Caco-2 (cell line): ENCODE measurements at regions not wholly inside any gene's neighbourhood (a gene's known extent, or its start where the extent isn't known, plus 50 kb on each side); places are given as distances from the start of the nearest gene placed in this dataset.
"Not testable (repeated sequence)": the region's sequence is repeated elsewhere in the genome, so short reads cannot be mapped to it uniquely, and the experiment has no call there.

ENCODE experiments used
- BruUV-seq: library from RNA; stranded (reverse); fragments of 400-500 nt; replicated peaks from 2 replicates; lab custom pipeline; 2021; lab: Mats Ljungman, UMichigan
- CTCF ChIA-PET: fragments of 300-600 bp; sonication (Branson Sonifier 250); formaldehyde crosslinking; loops from one replicate; lab custom pipeline; 2022; ENCODE audit warnings: antibody characterized with exemption; lab: Charles Lee
- POLR2A ChIA-PET: fragments of 300-600 bp; sonication (Branson Sonifier 250); formaldehyde crosslinking; loops from one replicate; lab custom pipeline; 2022; ENCODE audit warnings: antibody characterized with exemption; lab: Charles Lee
- DNase-seq, 2 experiments: peaks; one replicate each; pipeline versions ENCODE4 v3.0.0 to v3.0.0-alpha.2; 2020 to 2022
- H3K27me3 ChIP-seq: replicated peaks from 2 replicates; pipeline ENCODE4 v1.6.0; 2011; ENCODE audit warnings: low read length; ENCODE audit not compliant: control insufficient read depth, insufficient read depth
- H3K36me3 ChIP-seq: 2 replicates; pipeline ENCODE4 v1.5.1; 2011; ENCODE audit warnings: low read length; ENCODE audit not compliant: control insufficient read depth, insufficient read depth
- H3K4me1 ChIP-seq: fragments of 250-450 bp; sonication (Bioruptor Pico); 2 replicates; pipeline ENCODE4 v1.5.1; 2020; ENCODE audit warnings: mild to moderate bottlenecking
- H3K4me3 ChIP-seq: 2 replicates; pipeline ENCODE4 v1.5.1; 2011; ENCODE audit warnings: low read depth, mild to moderate bottlenecking, control low read depth, low read length
- H3K9me3 ChIP-seq: fragments of 250-450 bp; sonication (Bioruptor Pico); 2 replicates; pipeline ENCODE4 v1.5.1; 2020; ENCODE audit warnings: mild to moderate bottlenecking, moderate library complexity
- H3K27ac Mint-ChIP-seq: one replicate; pipeline ENCODE4 v1.8.0; 2022; ENCODE audit warnings: mixed read lengths; ENCODE audit not compliant: unreplicated experiment
- H3K27me3 Mint-ChIP-seq: one replicate; pipeline ENCODE4 v1.8.0; 2022; ENCODE audit warnings: mixed read lengths; ENCODE audit not compliant: insufficient read depth, unreplicated experiment
- H3K36me3 Mint-ChIP-seq: one replicate; pipeline ENCODE4 v1.8.0; 2022; ENCODE audit warnings: mild to moderate bottlenecking, mixed read lengths; ENCODE audit not compliant: insufficient read depth, unreplicated experiment
- H3K4me1 Mint-ChIP-seq: one replicate; pipeline ENCODE4 v1.8.0; 2022; ENCODE audit warnings: low read depth, mixed read lengths; ENCODE audit not compliant: unreplicated experiment
- H3K4me3 Mint-ChIP-seq: one replicate; pipeline ENCODE4 v1.8.0; 2022; ENCODE audit warnings: mild to moderate bottlenecking, moderate library complexity, mixed read lengths; ENCODE audit not compliant: unreplicated experiment
- H3K9me3 Mint-ChIP-seq: one replicate; pipeline ENCODE4 v1.8.0; 2022; ENCODE audit warnings: mixed read lengths; ENCODE audit not compliant: unreplicated experiment
- CTCF ChIP-seq, 2 experiments: fragments of 200-600 bp in 1 of 2; IDR thresholded peaks; 1 replicate in 1 of 2; 2 replicates in 1 of 2; pipeline versions ENCODE4 v1.5.1 to v1.8.0; 2011 to 2022; ENCODE audit warnings: antibody characterized with exemption in 1 of 2, control low read depth in 1 of 2, inconsistent platforms in 1 of 2, low read depth in 1 of 2, low read length in 1 of 2, mild to moderate bottlenecking in 1 of 2, moderate library complexity in 1 of 2; ENCODE audit not compliant: insufficient read depth in 1 of 2, severe bottlenecking in 1 of 2, unreplicated experiment in 1 of 2
- intact Hi-C: fragments of 100-400 bp; cut with micrococcal nuclease; formaldehyde crosslinking; loops from one replicate; pipeline ENCODE4 v1.10.0; 2022; ENCODE audit not compliant: unreplicated experiment

- no peak for DNase-seq
- intact Hi-C loops, result no loop called here
- BruUV-seq, result no TSS peak
These were observed 121.7 kb upstream of the TRIM24 start for GRCh38 chr7:138338361-138338760.

GRCh38 chr7:138339229-138339628 is 120.8 kb upstream of the TRIM24 start:
- H3K4me3 ChIP-seq, H3K4me1 Mint-ChIP-seq, BruUV-seq, H3K4me1 ChIP-seq, intact Hi-C loops, DNase-seq, POLR2A ChIA-PET, H3K27ac Mint-ChIP-seq, H3K27me3 Mint-ChIP-seq, H3K36me3 ChIP-seq, H3K36me3 Mint-ChIP-seq, H3K4me3 Mint-ChIP-seq, H3K27me3 ChIP-seq: not testable (repeated sequence)
- peaks cover 26% of the 10 kb centered on the region for H3K9me3 ChIP-seq
- CTCF ChIA-PET, result interaction anchor here (0.5 kb wide), 1 partner anchor 16 kb away, joined by 3 read pairs; no protein-coding TSS in a partner anchor
- H3K9me3 Mint-ChIP-seq, result peaks cover 58% of the 10 kb centered on the region

More at GRCh38 chr7:138338361-138338760, 121.7 kb upstream of the TRIM24 start:
- Histone ChIP-seq H3K4me1 (no peaks in the 10 kb centered on the region), H3K4me3 (no peak overlapping the region), H3K27me3 (no peaks in the 10 kb centered on the region), H3K9me3 (peaks cover 30% of the 10 kb centered on the region), H3K36me3 (no peaks in the 10 kb centered on the region)
- ChIA-PET CTCF (no interaction called here), POLR2A (no interaction called here)
- H3K27ac Mint-ChIP-seq, result no peak overlapping the region
- H3K4me3 Mint-ChIP-seq, result no peak overlapping the region
- H3K27me3 Mint-ChIP-seq, result no peaks in the 10 kb centered on the region
- TF ChIP-seq CTCF (IDR thresholded peaks at IDR 0.05; ENCODE audit: insufficient read depth in 1 of 2, low read depth in 1 of 2, low read length in 1 of 2, severe bottlenecking in 1 of 2, unreplicated experiment in 1 of 2), result no peak
- H3K4me1 Mint-ChIP-seq, result no peaks in the 10 kb centered on the region
- H3K36me3 Mint-ChIP-seq, result no peaks in the 10 kb centered on the region
- H3K9me3 Mint-ChIP-seq, result peaks cover 55% of the 10 kb centered on the region

- Histone ChIP-seq H3K27me3 (no peaks in the 10 kb centered on the region), H3K4me3 (no peak overlapping the region), H3K36me3 (no peaks in the 10 kb centered on the region), H3K9me3 (peaks cover 29% of the 10 kb centered on the region), H3K4me1 (no peaks in the 10 kb centered on the region)
- no TSS peak for BruUV-seq
- no peaks in the 10 kb centered on the region for H3K36me3 Mint-ChIP-seq
- H3K27ac Mint-ChIP-seq, result no peak overlapping the region
- no peak overlapping the region for H3K4me3 Mint-ChIP-seq
- intact Hi-C loops, result no loop called here
- DNase-seq, result no peak
- H3K4me1 Mint-ChIP-seq, result no peaks in the 10 kb centered on the region
- CTCF ChIA-PET, result no interaction called here
- peaks cover 59% of the 10 kb centered on the region for H3K9me3 Mint-ChIP-seq
- no peak for TF ChIP-seq CTCF (IDR thresholded peaks at IDR 0.05; ENCODE audit: insufficient read depth in 1 of 2, low read depth in 1 of 2, low read length in 1 of 2, severe bottlenecking in 1 of 2, unreplicated experiment in 1 of 2)
- no peaks in the 10 kb centered on the region for H3K27me3 Mint-ChIP-seq
- POLR2A ChIA-PET, result no interaction called here
These were observed 117.1 kb upstream of the TRIM24 start for GRCh38 chr7:138342990-138343389.

- Mint-ChIP-seq H3K9me3 (peaks cover 64% of the 10 kb centered on the region), H3K4me1 (no peaks in the 10 kb centered on the region), H3K4me3 (no peak overlapping the region), H3K27me3 (no peaks in the 10 kb centered on the region), H3K36me3 (no peaks in the 10 kb centered on the region), H3K27ac (no peak overlapping the region)
- Histone ChIP-seq H3K27me3 (no peaks in the 10 kb centered on the region), H3K4me1 (no peaks in the 10 kb centered on the region), H3K4me3 (no peak overlapping the region), H3K36me3 (no peaks in the 10 kb centered on the region), H3K9me3 (peaks cover 27% of the 10 kb centered on the region)
- ChIA-PET CTCF (no interaction called here), POLR2A (no interaction called here)
- intact Hi-C loops, result no loop called here
- DNase-seq, result no peak
- no TSS peak for BruUV-seq
- no peak for TF ChIP-seq CTCF (IDR thresholded peaks at IDR 0.05; ENCODE audit: insufficient read depth in 1 of 2, low read depth in 1 of 2, low read length in 1 of 2, severe bottlenecking in 1 of 2, unreplicated experiment in 1 of 2)
These were observed 114.5 kb upstream of the TRIM24 start for GRCh38 chr7:138345567-138345966.
